ENCODE measurements at regions not wholly inside any gene's neighbourhood (a gene's known extent, or its start where the extent isn't known, plus 50 kb on each side); places are given as distances from the start of the nearest gene placed in this dataset.

DNA sequence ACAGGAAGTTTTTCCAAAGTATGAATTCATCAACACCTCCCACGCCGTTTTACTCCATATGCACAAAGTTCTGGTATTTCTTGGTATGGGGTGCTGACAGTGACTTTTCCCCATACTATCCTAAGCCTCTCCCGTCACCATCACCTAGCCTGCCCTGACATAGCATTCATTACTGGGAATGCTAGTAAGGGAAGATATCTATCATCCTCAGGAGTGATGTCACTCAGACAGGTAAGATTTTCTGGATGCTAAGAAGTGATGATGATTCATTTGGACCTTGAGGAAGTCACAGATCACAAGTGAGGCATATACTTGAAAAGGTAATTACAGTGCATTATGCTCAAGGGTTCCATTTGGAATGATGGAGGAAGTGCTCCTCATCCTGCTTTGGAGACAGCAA is 355.1 kb upstream of the STAC start (continued):
- TF ChIP-seq CHD7 (IDR thresholded peaks at IDR 0.05; ENCODE audit: insufficient replicate concordance, low read length) (no peak), RXRA (IDR thresholded peaks at IDR 0.05; ENCODE audit: insufficient read depth, low read depth, low read length) (no peak)

Data from H1 (cell line).